Dedifferentiated amniotic fluid mesenchymal stem cell (primary cell): ENCODE measurements at regions not wholly inside any gene's neighbourhood (a gene's known extent, or its start where the extent isn't known, plus 50 kb on each side); places are given as distances from the start of the nearest gene placed in this dataset.
"Not testable (repeated sequence)": the region's sequence is repeated elsewhere in the genome, so short reads cannot be mapped to it uniquely, and the experiment has no call there.

ENCODE experiments used
- DNase-seq: peaks from one replicate; pipeline ENCODE4 v3.0.0-alpha.2; 2016; ENCODE audit errors: extremely low spot score

DNA sequence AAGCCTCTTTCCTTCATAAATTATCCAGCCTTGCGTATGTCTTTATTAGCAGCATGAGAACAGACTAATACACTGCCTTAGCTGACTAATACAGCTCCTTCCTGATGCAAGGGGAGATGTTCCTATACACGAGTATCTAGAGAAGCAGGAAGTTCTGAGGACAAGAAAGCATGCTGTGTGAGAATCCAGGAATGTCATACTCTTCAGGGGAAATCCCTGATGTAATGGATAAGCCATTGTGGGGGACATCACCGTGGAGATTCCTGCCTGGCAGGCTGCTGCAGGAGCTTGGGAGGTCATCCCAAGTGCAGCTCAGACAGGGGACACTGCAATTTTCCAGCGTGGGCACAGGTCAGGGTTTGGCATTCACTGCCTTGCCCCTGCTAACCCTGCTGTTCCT lies 476.9 kb downstream of the NR2F2 start:
- DNase-seq = no peak

DNA sequence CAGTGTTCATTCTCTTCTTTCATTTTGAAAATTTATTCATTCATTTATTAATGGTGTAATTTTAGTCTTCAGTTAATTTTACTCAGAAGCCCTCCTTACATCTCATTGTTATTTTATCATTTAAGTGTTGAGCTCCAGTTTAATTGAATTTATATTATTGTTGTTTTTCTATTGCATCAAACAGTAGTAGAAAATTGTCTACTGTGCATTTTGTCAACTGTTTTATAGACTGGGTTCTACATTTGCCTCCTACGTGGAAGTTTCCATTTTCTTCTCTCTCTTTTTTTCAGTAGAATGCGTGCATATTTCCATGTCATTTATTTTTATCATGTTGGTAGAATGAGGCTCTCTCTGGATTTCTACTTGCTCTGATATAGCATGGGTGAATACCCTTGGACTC lies 487.4 kb downstream of the NR2F2 start:
- no peak for DNase-seq

DNA sequence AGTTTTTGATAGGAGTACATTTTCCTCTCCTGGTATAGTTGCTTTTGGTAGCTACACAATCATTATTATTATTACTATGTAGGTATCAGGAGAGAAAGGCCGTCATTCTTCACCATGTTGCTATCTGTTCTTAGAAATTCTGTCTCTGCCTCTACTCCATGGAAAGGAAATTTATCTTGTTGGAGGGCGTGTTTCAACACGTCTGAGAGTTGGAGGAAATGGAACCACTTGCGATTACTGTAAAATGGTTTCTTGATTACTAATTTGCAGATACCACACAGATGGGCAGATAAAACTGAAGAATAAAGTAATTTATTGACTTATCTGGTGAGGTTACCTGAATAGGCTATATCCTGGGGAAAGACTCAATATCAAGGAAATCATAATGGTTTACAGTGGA lies 488.4 kb downstream of the NR2F2 start:
- no peak for DNase-seq

DNA sequence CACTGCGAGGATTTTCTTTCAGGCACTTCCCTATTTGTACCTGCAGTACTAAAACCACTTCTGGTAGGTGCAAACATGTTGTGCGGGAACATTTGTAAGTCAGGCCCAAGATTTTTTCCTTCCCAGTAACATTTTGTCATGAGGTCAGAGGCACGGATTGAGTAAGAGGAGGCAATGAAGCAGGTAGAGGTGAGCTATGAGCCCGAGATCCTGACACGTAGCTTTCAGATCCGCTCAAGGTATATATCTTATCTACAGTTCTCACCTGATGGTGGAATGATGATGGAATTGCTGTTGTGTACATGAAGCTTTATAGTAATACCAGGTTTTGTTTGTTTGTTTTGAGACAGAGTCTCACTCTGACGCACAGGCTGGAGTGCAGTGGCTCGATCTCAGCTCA lies 497.5 kb downstream of the NR2F2 start:
- no peak for DNase-seq

DNA sequence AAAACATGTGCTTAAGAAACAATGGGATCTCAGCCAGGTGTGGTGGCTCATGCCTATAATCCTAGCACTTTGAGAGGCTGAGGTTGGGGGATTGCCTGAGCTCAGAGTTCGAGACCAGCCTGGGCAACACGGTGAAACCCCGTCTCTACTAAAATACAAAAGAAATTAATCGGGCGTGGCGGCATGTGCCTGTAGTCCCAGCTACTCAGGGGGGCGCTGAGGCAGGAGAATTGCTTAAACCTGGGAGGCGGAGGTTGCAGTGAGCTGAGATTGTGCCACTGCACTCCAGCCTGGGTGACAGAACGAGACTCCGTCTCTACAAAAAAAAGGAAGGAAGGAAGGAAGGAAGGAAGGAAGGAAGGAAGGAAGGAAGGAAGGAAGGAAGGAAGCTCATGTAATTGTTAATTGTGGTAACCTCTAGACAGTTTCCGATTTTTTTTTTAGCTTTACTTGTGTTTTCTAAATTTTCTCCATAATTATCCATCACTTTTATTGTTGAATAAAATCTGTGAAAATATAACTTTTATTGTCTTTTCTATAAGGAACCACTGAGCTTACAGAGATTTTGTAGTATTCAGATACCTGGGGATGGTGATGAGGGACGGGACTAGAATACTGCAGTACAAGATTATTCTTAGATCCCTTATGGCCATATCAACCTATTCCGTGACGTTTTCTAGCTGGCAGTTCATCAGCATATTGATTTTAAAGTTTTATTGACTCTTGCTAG lies 506.9 kb downstream of the NR2F2 start:
- DNase-seq = no peak

DNA sequence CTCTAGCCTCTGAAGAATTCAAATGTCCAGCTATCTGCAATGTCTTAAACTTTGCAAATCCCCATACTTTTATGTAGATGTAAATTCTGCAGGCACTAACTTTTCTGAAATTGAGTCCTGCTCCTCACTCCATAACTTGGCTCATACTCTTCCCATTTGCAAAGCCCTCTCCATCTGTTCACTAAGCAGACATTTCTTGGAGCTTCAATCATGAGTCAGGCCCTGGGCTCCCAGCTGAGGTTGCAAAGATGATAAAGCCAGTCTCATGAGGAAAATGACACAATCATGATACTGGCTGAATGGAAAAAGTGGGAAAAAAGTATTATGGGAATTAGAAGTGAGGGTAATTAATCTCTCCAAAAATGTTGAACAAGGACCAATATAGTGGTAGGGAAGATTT lies 507.6 kb downstream of the NR2F2 start:
- DNase-seq = no peak

DNA sequence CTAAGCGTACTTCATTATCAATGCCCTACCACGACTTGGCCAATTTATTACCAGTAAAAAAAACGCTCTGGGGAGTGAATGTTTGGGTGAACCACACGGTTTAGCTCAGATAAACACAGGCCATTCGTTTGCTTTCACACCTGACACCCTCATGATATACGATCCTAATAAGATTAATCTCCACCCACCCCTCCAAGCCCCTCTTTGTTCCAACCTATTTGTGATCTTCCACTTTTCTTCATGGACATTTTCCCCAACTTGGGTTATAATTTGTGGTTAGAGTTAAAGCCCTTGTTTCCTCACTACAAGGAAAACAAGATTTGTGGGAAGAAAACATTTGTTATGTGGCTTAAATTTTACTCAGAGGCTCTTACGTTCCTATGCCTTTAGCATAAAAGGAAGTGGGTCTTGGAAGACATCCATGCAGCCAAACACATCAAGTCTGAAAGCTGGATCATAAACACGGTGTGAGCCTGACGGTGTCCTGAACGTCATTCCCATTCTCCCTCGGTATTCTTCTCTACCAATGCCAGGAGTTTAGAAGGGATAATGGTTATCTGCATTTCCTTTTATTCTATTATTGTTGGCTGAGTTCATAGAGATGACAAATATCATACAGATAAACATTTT lies 518.9 kb downstream of the NR2F2 start:
- DNase-seq = no peak

DNA sequence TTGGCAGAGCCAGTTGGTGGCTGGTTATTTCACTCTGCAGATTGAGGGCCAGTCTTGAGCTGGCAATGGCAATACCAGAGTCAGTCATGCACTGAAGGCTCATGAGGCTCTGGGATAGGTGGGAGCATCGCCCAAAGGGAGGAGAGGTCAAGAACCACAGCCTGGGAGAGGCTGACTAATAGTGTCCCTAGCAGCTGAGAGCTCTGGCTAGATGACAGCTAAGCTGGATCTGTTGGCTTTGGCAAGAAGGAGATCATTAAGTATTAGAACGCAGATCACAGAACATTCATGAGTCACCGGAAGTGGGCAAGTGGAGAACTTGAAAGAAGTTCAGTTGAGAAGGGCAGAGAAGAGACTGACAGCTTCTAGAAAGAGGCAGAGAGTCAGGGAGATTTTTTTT lies 521.1 kb downstream of the NR2F2 start:
- no peak for DNase-seq

DNA sequence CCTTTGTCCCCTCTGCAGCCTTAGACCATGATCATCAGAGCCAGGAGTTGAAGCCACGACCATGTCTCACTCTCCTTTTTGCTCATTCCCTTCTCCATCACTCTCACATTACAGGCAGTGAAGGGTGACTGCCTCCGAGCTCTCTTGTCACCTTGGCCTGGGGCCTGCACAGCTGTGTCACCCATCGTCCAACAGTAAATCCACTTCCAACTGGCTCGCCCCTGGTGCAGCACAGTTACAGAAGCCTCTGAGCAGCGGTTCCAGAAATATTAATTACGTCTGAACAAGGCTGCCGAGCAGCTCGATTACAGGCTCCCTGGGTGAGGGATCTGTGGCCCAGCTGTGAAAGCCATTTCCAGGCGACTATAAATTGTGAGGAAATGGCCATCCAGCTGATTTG lies 528.2 kb downstream of the NR2F2 start:
- no peak for DNase-seq

DNA sequence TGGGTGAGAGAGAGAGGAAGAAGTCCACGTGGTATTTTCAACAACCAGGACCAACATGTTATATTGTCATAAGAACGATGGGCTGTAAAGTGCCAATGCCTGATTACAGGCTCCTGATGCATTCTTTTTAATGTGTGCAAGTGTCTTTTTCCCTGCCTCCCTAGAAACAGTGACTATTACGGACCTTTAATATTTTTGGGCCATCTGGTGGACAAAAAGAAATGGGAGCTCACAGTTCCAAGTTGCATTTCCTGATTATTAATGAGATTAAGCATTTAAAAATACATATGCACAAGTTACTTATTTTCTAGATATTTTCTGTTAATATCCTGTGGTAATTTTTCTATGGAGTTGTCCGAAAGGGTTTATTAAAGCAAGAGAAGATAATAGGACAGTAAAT lies 530.2 kb downstream of the NR2F2 start:
- no peak for DNase-seq

DNA sequence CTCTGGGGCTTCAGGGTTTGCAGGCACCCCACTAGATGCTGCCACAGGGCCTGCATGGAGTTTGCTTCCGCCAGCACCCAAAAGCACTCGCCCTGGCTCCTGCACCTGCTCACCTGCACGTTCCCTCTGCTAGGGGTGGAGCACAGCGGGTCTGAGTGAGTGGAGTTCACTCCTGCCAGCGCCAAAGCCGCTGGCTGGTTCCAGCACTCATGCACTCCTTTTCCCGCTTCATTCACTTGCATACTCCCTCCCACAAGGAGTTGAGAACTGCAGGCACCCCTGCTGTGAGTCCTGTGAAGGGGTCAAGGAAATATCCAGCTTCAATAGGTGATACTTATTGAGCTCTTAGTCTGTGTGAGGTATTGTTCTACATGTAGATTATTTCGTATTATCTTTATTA lies 537.5 kb downstream of the NR2F2 start:
- DNase-seq = no peak

DNA sequence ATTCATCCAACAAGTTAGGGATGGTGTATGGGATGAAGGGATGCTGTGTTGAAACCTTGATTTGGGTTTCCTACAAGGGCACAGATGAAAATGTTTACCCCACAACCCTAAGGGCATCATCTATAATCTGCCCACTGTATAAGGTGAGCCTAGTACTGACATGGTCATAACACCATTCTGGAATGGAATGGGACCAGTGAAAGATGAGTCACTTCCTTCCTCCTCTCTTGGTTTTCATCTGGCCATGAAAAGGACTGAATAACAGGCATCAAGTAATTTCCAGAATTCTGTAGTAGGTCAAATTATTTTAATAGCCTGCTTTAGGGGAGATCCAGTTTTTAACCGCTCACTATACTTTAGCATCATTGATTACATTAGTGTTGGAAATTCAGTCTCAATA lies 538.6 kb downstream of the NR2F2 start:
- DNase-seq = no peak

DNA sequence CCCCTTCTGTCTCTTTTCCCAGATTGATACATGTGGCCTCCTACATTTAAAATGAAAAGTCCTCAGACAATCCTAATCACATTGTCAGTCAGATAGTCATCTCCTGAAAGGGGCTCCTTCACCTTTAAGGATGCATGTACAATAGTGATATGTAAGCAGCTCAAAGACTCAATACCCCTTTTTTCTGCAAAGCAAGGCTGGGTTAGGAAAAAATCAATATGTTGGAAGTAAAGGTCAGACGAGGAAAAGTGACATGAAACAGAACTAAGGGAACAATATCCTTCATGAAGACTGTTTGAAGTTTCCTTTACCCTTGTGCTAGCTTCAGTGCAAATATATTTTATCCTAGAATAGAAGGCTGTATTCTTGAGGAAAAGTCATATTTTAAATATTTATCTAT lies 539.3 kb downstream of the NR2F2 start:
- DNase-seq = no peak

DNA sequence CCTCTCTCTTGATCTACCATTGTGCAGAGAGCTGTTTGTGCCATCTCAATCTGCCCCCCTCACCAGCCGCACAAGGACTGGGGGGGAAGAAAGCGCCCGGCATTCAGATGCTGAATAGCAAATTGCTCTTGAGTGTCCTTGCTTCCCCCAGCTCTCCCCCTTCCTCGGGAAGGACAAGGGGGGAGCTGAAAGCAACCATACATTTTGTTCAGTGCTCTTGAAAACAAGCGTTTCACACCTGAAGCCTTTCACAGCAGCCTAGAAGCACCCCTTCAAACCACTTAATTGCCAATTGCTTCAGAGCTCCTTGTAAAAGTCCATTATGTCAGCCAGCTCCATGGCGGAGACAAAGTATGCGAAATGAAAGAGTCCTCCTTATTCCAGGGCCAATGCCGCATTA lies 540.1 kb downstream of the NR2F2 start:
- no peak for DNase-seq

DNA sequence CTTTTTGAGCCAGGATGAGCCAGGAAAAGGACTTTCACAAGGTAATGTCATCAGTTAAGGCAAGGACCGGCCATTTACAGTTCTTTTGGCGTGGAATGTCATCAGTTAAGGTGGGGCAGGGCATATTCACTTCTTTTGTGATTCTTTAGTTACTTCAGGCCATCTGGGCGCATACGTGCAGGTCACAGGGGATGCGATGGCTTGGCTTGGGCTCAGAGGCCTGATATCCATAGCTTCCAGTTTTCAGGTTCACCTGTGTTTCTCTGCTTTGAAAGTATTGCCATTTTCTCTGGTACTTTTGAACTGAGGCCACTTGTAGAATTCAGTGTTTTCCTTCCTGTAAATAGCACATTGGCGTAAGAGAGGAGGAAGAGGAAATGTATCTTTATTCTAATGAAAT lies 546.9 kb downstream of the NR2F2 start:
- not testable (repeated sequence) for DNase-seq

DNA sequence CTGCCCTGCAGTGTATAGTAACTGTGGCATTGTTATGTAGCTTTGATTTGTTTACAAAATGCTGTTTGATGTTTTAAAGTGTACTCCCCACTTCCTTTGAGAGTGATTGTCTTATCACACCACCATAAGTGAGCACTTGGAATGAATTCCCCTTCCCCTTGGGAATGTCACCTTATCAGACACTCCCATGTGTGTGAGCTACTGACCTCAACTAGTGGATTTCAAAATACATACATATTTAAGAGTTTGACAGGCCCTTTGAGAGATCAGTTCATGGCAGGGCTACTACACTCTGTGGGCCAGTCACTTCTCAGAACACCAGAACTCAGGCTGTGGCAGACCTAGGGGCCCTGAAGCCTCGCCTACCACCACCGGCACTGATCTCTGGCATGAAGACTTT lies 547.6 kb downstream of the NR2F2 start:
- DNase-seq = no peak

DNA sequence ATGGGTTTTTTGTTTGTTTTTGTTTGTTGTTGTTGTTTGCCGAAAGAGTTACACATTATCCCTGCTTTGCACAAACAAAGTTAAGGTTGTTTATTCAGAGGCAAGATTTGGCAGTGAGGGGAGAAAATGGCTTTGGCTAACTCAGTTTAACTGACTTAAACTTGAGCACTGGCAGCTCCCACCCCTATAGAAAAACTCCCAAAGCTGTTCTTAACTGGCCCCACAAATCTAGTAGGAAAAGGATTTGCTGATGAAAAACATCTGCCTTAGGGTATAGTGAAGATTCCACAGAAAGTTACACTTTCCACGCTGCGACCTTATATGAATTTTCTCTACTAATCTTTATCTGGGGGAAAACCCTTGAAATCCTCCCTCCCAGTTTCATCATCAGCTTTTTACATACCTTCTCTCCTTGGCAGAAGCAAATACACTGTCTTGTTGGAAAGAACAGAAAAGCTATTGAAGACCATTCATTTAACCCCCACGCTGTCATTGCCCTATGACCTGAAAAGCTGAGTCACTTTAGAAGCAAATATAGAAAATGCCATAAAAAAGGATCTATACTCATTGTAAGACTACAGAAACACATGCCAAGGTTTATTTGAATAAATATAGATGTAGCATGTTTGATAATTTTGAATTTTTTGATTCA lies 551.7 kb downstream of the NR2F2 start:
- DNase-seq = no peak

DNA sequence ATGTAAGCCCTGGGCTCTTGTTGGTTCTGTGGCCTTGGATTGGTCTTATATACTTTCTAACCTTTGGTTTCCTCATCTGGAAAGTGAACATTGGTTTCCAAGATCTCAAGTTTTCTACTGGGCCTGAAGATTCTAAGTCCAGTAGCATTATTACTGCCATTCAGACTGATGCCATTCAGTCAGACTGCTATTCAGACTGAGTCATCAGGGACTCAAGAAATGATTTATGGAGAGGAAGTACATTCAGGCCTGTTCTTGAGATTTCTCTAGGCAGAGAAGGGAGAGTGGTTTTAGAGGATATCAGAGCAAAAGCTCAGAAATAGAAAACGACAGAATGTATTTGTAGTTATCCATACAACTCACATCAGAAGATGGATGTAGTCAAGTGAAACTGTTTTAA lies 557.2 kb downstream of the NR2F2 start:
- DNase-seq = no peak

DNA sequence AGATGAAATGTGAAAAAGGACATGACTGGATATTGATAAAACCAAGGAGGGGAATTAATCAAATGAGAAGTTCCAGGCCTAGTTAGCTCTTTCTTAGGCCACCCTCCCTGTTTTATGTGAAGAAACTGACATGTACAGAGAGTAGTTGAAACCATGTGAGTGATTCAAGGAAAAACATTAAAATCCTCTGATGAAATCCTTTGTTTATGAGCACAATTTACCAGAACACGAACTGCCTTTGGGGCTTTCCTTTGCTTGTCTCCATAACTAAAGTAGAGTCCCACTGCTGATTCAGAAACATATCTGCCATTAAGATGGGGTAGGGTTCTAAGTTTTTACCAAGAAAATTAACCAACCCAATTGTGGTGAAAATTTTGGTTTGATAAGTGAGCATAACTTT lies 558.3 kb downstream of the NR2F2 start:
- DNase-seq = no peak

DNA sequence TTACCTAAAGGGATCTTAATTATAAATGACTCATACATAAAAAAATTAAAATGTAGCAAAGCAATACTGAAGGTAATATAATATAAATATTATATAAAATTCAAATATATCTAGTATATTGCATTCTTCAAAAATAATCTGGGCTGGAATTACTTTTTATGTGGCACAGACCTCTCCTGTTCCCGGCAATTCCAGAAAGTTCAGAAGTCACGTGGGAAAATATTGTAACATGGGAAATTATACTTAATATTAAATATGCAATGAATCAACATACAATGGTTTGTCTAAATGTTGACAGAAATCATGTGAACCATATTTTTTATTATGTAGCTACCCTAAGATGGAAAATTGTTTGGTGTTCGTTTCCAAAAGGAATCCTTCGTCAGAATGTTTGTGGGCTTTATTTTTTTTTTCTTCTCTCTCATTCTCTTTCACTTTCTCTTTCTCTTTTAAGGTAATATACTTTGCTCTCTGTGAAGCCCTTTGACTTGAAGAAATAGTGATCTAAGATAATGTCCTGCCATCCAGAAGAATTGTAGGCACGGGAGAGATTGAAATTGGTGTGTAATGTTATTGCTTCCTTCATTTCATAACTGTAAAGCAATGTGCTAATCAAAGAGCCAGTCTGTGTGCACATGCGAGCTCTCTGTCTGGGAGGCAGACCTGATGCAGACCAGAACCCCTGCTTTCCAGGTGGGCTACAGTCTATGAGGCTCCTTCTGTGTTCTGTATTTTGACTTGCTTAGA lies 559.4 kb downstream of the NR2F2 start:
- no peak for DNase-seq

DNA sequence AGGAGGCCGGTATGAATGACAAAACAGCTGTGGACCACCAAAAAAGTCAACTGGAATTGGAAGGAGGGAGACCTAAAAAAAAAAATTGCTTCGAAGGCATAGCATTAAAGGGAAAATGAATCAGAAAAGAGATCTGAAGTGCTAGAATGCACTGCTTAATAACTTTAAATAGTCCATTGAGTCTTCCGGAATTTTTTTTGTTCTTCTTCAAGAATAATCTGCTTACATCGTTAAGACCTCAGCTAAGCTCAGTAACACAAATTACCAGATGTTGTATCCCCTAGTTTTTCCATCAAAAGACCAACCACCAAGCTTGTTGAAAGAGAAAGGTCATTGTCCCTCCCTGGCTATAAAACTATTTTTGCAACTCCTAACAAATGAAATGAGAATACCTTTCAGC lies 560.5 kb downstream of the NR2F2 start:
- DNase-seq = no peak

DNA sequence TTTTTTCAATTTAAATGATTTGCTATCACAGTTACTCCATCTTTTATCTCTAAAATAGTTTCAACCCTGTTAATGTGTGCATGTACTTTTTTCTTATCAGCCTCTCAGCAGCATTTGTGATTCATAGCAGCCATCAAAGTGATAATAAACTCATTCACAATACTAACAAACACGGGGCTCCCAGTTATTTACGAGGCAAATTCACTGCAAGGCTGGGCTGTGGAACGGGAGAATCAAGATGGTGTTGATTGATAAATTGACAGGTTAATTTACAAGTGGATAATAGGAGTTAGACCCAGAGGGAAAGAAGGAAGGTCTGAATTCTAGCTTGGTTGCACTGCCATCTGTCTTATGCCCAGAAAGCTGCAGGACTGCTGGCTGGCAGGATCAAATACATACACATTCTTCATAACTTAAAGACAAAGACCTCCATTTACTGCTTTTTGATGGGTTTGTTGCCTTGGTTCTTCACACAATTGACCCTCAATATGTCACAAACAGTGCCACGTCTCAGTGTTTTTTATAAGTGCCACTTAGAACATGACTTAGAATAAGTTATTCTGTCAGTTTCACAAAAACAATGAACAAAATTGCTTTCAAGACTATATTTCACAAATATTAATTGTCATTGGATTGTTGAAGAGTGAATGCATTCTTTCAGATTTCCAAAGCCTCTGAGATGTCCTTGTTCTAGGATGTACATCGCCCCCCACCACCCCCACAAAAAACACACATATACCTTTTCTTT lies 562.8 kb downstream of the NR2F2 start:
- no peak for DNase-seq
